ENCODE measurements at regions not wholly inside any gene's neighbourhood (a gene's known extent, or its start where the extent isn't known, plus 50 kb on each side); places are given as distances from the start of the nearest gene placed in this dataset.

DNA sequence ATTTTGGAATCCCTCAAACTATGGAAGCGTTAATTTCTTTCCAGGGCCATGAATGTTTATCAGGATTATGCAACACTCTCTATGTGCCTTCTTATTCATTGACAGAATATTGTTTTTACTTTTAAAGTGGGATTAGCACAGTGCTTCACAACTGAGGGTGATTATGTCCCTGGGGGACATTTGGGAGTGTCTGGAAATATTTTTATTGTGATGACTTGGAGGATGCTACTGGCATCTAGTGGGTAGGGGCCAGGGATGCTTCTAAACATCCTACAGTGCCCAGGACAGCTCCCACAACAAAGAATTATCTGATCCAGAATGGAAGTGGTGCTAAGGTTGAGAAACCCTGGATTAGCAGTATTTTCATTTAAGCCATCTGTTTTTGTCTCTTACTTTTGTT is 338.5 kb upstream of the SOX5 start:
- Histone ChIP-seq H3K36me3 (ENCODE audit: control insufficient read depth in 2 of 2, insufficient read depth in 2 of 2, low read length in 2 of 2) (no peaks in the 10 kb centered on the region), H3K4me3 (ENCODE audit: low read length in 2 of 2) (no peak overlapping the region), H3K4me1 (ENCODE audit: control insufficient read depth, insufficient read depth, low read length) (peaks cover 10% of the 10 kb centered on the region), H3K9me3 (ENCODE audit: control insufficient read depth in 2 of 2, low read length in 2 of 2) (no peaks in the 10 kb centered on the region), H3K27me3 (ENCODE audit: control insufficient read depth in 1 of 2, insufficient read depth in 2 of 2, low read length in 2 of 2) (no peaks in the 10 kb centered on the region), H3K9ac (ENCODE audit: low read length in 2 of 2) (no peak overlapping the region), H3K27ac (ENCODE audit: low read length) (no peak overlapping the region)

GRCh38 chr12:24285448-24285847 is 336.0 kb upstream of the SOX5 start:
- Histone ChIP-seq H3K9ac (ENCODE audit: low read length in 2 of 2) (no peak overlapping the region), H3K27me3 (ENCODE audit: control insufficient read depth in 1 of 2, insufficient read depth in 2 of 2, low read length in 2 of 2) (no peaks in the 10 kb centered on the region), H3K36me3 (ENCODE audit: control insufficient read depth in 2 of 2, insufficient read depth in 2 of 2, low read length in 2 of 2) (no peaks in the 10 kb centered on the region), H3K4me1 (ENCODE audit: control insufficient read depth, insufficient read depth, low read length) (peaks cover 10% of the 10 kb centered on the region), H3K9me3 (ENCODE audit: control insufficient read depth in 2 of 2, low read length in 2 of 2) (no peaks in the 10 kb centered on the region), H3K27ac (ENCODE audit: low read length) (no peak overlapping the region), H3K4me3 (ENCODE audit: low read length in 2 of 2) (no peak overlapping the region)

DNA sequence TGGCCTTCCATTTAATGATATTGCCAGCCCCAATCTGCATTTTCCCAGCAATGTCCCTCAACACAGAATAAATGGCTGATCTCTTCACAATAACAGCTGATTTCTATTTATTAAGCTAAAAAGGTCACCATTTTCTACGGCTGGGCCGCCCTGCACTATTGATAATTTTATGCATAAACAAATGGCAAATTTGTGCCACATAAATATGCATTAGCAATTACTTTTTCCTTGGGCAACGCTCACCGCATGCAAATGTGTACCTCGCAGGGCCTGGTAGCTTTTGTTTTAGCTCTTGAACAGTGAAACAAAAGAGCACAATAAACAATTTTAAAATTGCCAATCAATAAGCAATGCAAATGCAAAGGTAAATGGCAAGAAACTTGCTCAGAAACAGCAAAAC is 331.9 kb upstream of the SOX5 start:
- Histone ChIP-seq H3K36me3 (ENCODE audit: control insufficient read depth in 2 of 2, insufficient read depth in 2 of 2, low read length in 2 of 2) (no peaks in the 10 kb centered on the region), H3K9me3 (ENCODE audit: control insufficient read depth in 2 of 2, low read length in 2 of 2) (no peaks in the 10 kb centered on the region), H3K4me1 (ENCODE audit: control insufficient read depth, insufficient read depth, low read length) (peaks cover 8% of the 10 kb centered on the region), H3K27me3 (ENCODE audit: control insufficient read depth in 1 of 2, insufficient read depth in 2 of 2, low read length in 2 of 2) (no peaks in the 10 kb centered on the region), H3K4me3 (ENCODE audit: low read length in 2 of 2) (no peak overlapping the region), H3K9ac (ENCODE audit: low read length in 2 of 2) (no peak overlapping the region), H3K27ac (ENCODE audit: low read length) (no peak overlapping the region)

GRCh38 chr12:24280056-24280842 is 330.8 kb upstream of the SOX5 start:
- Histone ChIP-seq H3K9ac (ENCODE audit: low read length in 2 of 2) (no peak overlapping the region), H3K9me3 (ENCODE audit: control insufficient read depth in 2 of 2, low read length in 2 of 2) (no peaks in the 10 kb centered on the region), H3K4me1 (ENCODE audit: control insufficient read depth, insufficient read depth, low read length) (peaks cover 8% of the 10 kb centered on the region), H3K36me3 (ENCODE audit: control insufficient read depth in 2 of 2, insufficient read depth in 2 of 2, low read length in 2 of 2) (no peaks in the 10 kb centered on the region), H3K27me3 (ENCODE audit: control insufficient read depth in 1 of 2, insufficient read depth in 2 of 2, low read length in 2 of 2) (no peaks in the 10 kb centered on the region), H3K27ac (ENCODE audit: low read length) (no peak overlapping the region), H3K4me3 (ENCODE audit: low read length in 2 of 2) (no peak overlapping the region)

DNA sequence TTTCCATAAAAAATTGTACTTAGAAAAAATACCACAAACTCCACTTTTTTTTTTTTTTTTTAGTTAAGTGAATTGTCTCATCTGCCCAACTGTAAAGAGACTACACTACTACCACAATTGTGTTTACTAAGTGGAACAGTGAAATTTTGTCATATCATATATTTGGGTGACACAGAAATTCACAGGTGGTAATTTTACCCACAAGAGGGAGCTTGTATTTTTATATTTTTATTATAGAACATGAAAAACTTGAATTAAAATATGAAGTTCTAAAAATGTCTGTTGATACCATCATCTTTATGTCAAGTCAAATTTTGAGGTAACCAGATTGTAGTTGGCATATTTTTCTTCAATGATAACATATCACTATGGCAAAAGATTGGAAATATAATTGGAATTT is 329.4 kb upstream of the SOX5 start:
- H3K27me3 ChIP-seq (ENCODE audit: control insufficient read depth in 1 of 2, insufficient read depth in 2 of 2, low read length in 2 of 2): no peaks in the 10 kb centered on the region
- no peak overlapping the region for H3K27ac ChIP-seq (ENCODE audit: low read length)
- H3K36me3 ChIP-seq (ENCODE audit: control insufficient read depth in 2 of 2, insufficient read depth in 2 of 2, low read length in 2 of 2): no peaks in the 10 kb centered on the region
- H3K4me1 ChIP-seq (ENCODE audit: control insufficient read depth, insufficient read depth, low read length): no peaks in the 10 kb centered on the region
- H3K9ac ChIP-seq (ENCODE audit: low read length in 2 of 2): no peak overlapping the region
- no peak overlapping the region for H3K4me3 ChIP-seq (ENCODE audit: low read length in 2 of 2)
- no peaks in the 10 kb centered on the region for H3K9me3 ChIP-seq (ENCODE audit: control insufficient read depth in 2 of 2, low read length in 2 of 2)

- no peaks in the 10 kb centered on the region for H3K9me3 ChIP-seq (ENCODE audit: control insufficient read depth in 2 of 2, low read length in 2 of 2)
- H3K27ac ChIP-seq (ENCODE audit: low read length): no peak overlapping the region
- no peaks in the 10 kb centered on the region for H3K4me1 ChIP-seq (ENCODE audit: control insufficient read depth, insufficient read depth, low read length)
- no peak overlapping the region for H3K9ac ChIP-seq (ENCODE audit: low read length in 2 of 2)
- H3K27me3 ChIP-seq (ENCODE audit: control insufficient read depth in 1 of 2, insufficient read depth in 2 of 2, low read length in 2 of 2): no peaks in the 10 kb centered on the region
- no peak overlapping the region for H3K4me3 ChIP-seq (ENCODE audit: low read length in 2 of 2)
- no peaks in the 10 kb centered on the region for H3K36me3 ChIP-seq (ENCODE audit: control insufficient read depth in 2 of 2, insufficient read depth in 2 of 2, low read length in 2 of 2)
These were observed 321.5 kb upstream of the SOX5 start for GRCh38 chr12:24270965-24271364.

GRCh38 chr12:24270464-24270863 is 321.0 kb upstream of the SOX5 start:
- H3K27ac ChIP-seq (ENCODE audit: low read length): no peak overlapping the region
- H3K4me3 ChIP-seq (ENCODE audit: low read length in 2 of 2): no peak overlapping the region
- no peak overlapping the region for H3K9ac ChIP-seq (ENCODE audit: low read length in 2 of 2)
- H3K36me3 ChIP-seq (ENCODE audit: control insufficient read depth in 2 of 2, insufficient read depth in 2 of 2, low read length in 2 of 2): no peaks in the 10 kb centered on the region
- H3K4me1 ChIP-seq (ENCODE audit: control insufficient read depth, insufficient read depth, low read length): no peaks in the 10 kb centered on the region
- no peaks in the 10 kb centered on the region for H3K9me3 ChIP-seq (ENCODE audit: control insufficient read depth in 2 of 2, low read length in 2 of 2)
- H3K27me3 ChIP-seq (ENCODE audit: control insufficient read depth in 1 of 2, insufficient read depth in 2 of 2, low read length in 2 of 2): no peaks in the 10 kb centered on the region

DNA sequence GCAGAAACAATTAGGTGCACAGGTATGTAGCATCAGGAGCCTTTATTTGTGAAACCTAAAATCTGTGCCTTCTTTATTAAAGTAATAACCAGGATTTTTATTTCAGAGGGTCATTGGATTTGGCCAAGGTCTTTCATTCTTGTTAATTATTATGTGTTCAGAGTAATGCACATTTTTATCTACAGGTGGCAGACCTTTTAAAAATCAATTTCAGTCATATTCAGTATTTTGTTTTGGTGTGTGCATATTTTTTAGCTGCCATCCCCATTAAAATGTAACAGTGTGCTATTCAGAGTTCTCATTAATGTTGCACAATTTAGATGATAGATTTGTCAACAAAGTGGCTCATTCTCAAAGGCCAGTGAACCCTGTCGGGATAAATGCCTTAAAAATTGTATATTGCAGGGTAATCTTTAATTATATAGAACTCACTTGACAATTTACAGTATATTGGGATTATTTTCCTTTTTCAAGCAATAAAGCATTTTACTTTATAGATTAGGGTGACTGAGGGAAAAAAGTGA is 319.3 kb upstream of the SOX5 start:
- Histone ChIP-seq H3K4me1 (ENCODE audit: control insufficient read depth, insufficient read depth, low read length) (no peaks in the 10 kb centered on the region), H3K27ac (ENCODE audit: low read length) (no peak overlapping the region), H3K4me3 (ENCODE audit: low read length in 2 of 2) (no peak overlapping the region), H3K27me3 (ENCODE audit: control insufficient read depth in 1 of 2, insufficient read depth in 2 of 2, low read length in 2 of 2) (no peaks in the 10 kb centered on the region), H3K9ac (ENCODE audit: low read length in 2 of 2) (no peak overlapping the region), H3K36me3 (ENCODE audit: control insufficient read depth in 2 of 2, insufficient read depth in 2 of 2, low read length in 2 of 2) (no peaks in the 10 kb centered on the region), H3K9me3 (ENCODE audit: control insufficient read depth in 2 of 2, low read length in 2 of 2) (no peaks in the 10 kb centered on the region)

DNA sequence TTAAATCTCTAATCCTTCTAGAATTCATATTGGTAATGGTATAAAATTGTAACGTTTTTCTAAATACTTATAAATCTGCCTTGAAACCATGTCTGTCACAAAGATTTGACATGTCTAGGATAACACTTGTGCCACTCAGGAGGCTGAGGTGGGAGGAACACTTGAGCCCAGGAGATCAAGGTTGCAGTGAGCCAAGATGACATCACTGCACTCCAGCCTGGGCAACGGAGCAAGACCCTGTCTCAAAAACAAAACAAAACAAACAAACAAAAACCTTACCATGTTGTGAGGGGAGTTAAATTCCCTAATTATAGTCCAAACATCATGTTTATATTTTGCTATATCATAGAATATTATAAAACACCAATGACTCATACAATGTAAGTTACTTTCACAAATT is 317.5 kb upstream of the SOX5 start:
- Histone ChIP-seq H3K27me3 (ENCODE audit: control insufficient read depth in 1 of 2, insufficient read depth in 2 of 2, low read length in 2 of 2) (no peaks in the 10 kb centered on the region), H3K4me3 (ENCODE audit: low read length in 2 of 2) (no peak overlapping the region), H3K27ac (ENCODE audit: low read length) (no peak overlapping the region), H3K4me1 (ENCODE audit: control insufficient read depth, insufficient read depth, low read length) (no peaks in the 10 kb centered on the region), H3K9ac (ENCODE audit: low read length in 2 of 2) (no peak overlapping the region), H3K36me3 (ENCODE audit: control insufficient read depth in 2 of 2, insufficient read depth in 2 of 2, low read length in 2 of 2) (no peaks in the 10 kb centered on the region), H3K9me3 (ENCODE audit: control insufficient read depth in 2 of 2, low read length in 2 of 2) (no peaks in the 10 kb centered on the region)

- Histone ChIP-seq H3K36me3 (ENCODE audit: control insufficient read depth in 2 of 2, insufficient read depth in 2 of 2, low read length in 2 of 2) (no peaks in the 10 kb centered on the region), H3K4me1 (ENCODE audit: control insufficient read depth, insufficient read depth, low read length) (no peaks in the 10 kb centered on the region), H3K27ac (ENCODE audit: low read length) (no peak overlapping the region), H3K27me3 (ENCODE audit: control insufficient read depth in 1 of 2, insufficient read depth in 2 of 2, low read length in 2 of 2) (no peaks in the 10 kb centered on the region), H3K4me3 (ENCODE audit: low read length in 2 of 2) (no peak overlapping the region), H3K9ac (ENCODE audit: low read length in 2 of 2) (no peak overlapping the region), H3K9me3 (ENCODE audit: control insufficient read depth in 2 of 2, low read length in 2 of 2) (no peaks in the 10 kb centered on the region)
These were observed 307.2 kb upstream of the SOX5 start for GRCh38 chr12:24256684-24257083.

GRCh38 chr12:24255920-24256665 is 306.6 kb upstream of the SOX5 start:
- H3K27ac ChIP-seq (ENCODE audit: low read length): no peak overlapping the region
- no peaks in the 10 kb centered on the region for H3K36me3 ChIP-seq (ENCODE audit: control insufficient read depth in 2 of 2, insufficient read depth in 2 of 2, low read length in 2 of 2)
- no peaks in the 10 kb centered on the region for H3K9me3 ChIP-seq (ENCODE audit: control insufficient read depth in 2 of 2, low read length in 2 of 2)
- no peaks in the 10 kb centered on the region for H3K4me1 ChIP-seq (ENCODE audit: control insufficient read depth, insufficient read depth, low read length)
- no peak overlapping the region for H3K9ac ChIP-seq (ENCODE audit: low read length in 2 of 2)
- H3K4me3 ChIP-seq (ENCODE audit: low read length in 2 of 2): no peak overlapping the region
- H3K27me3 ChIP-seq (ENCODE audit: control insufficient read depth in 1 of 2, insufficient read depth in 2 of 2, low read length in 2 of 2): no peaks in the 10 kb centered on the region
